Kidney epithelial cell (primary cell): ENCODE measurements at regions not wholly inside any gene's neighbourhood (a gene's known extent, or its start where the extent isn't known, plus 50 kb on each side); places are given as distances from the start of the nearest gene placed in this dataset.
"Not testable (repeated sequence)": the region's sequence is repeated elsewhere in the genome, so short reads cannot be mapped to it uniquely, and the experiment has no call there.

Experiments used
- DNase-seq: peaks from one replicate; pipeline ENCODE4 v3.0.0-alpha.2; 2010; ENCODE audit warnings: low read depth
- H3K27me3 ChIP-seq: 2 replicates; pipeline ENCODE4 v1.6.0; 2011; ENCODE audit warnings: low read length; ENCODE audit not compliant: control insufficient read depth, insufficient read depth
- H3K36me3 ChIP-seq: 2 replicates; pipeline ENCODE4 v1.5.1; 2011; ENCODE audit warnings: low read length; ENCODE audit not compliant: control insufficient read depth, insufficient read depth
- H3K4me3 ChIP-seq: 2 replicates; pipeline ENCODE4 v1.5.1; 2011; ENCODE audit warnings: low read depth, mild to moderate bottlenecking, control low read depth, low read length
- CTCF ChIP-seq: IDR thresholded peaks from 2 replicates; pipeline ENCODE4 v1.5.1; 2011; ENCODE audit warnings: mild to moderate bottlenecking, moderate library complexity, low read length, control low read depth, inconsistent platforms; ENCODE audit not compliant: insufficient read depth, poor library complexity, severe bottlenecking

GRCh38 chr6:97501853-97502252 is 218.8 kb upstream of the MMS22L start:
- no peaks in the 10 kb centered on the region for H3K27me3 ChIP-seq
- H3K36me3 ChIP-seq = no peaks in the 10 kb centered on the region
- no peak overlapping the region for H3K4me3 ChIP-seq
- no peak for TF ChIP-seq CTCF
- DNase-seq = no peak

- Histone ChIP-seq H3K27me3 (no peaks in the 10 kb centered on the region), H3K36me3 (no peaks in the 10 kb centered on the region), H3K4me3 (no peak overlapping the region)
- DNase-seq = no peak
- TF ChIP-seq CTCF = no peak
Measured at GRCh38 chr6:97508646-97509045, 225.6 kb upstream of the MMS22L start.

DNA sequence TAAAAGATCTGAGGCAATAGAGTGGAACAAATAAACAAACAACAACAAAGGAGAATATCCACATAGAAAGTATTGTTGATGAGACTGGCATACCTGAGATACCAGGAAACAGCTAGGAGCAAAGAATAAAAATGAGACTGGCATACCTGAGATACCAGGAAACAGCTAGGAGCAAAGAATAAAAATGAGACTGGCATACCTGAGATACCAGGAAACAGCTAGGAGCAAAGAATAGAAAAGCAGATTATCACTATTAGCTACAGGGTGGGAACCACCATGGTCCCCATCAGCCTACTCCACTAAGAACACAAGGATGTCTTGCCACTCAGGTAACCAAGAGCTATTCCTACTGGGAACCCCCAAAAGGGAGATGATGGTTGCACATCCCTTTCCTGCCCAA is 230.2 kb upstream of the MMS22L start:
- H3K4me3 ChIP-seq, H3K27me3 ChIP-seq, DNase-seq, H3K36me3 ChIP-seq: not testable (repeated sequence)

- TF ChIP-seq CTCF = no peak
- no peak for DNase-seq
- H3K27me3 ChIP-seq = no peaks in the 10 kb centered on the region
- no peak overlapping the region for H3K4me3 ChIP-seq
- no peaks in the 10 kb centered on the region for H3K36me3 ChIP-seq
Measured at GRCh38 chr6:97524811-97525210, 241.8 kb upstream of the MMS22L start.

GRCh38 chr6:97535800-97536199 is 252.8 kb upstream of the MMS22L start:
- H3K36me3 ChIP-seq = no peaks in the 10 kb centered on the region
- H3K4me3 ChIP-seq = no peak overlapping the region
- no peak for TF ChIP-seq CTCF
- H3K27me3 ChIP-seq = no peaks in the 10 kb centered on the region
- no peak for DNase-seq

DNA sequence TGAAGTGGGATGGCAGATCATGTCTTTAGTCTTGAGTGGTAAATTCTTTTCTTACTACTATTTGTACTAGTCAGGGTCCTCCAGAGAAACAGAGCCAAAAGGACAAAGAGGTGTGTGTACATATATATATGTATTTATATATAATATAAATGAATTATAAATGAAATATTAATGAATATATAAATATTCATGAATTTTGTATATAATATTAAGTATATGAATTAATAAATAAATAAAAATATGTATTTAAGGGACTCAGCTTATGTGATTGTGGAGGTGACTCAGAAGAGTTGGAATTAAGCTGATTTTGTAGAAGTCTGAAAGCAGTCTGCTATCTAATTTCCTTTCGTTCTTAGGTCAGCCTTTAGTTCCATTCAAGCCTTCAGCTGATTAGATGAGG is 265.3 kb upstream of the MMS22L start:
- Histone ChIP-seq H3K27me3 (no peaks in the 10 kb centered on the region), H3K4me3 (no peak overlapping the region), H3K36me3 (no peaks in the 10 kb centered on the region)
- DNase-seq = no peak
- TF ChIP-seq CTCF = no peak

DNA sequence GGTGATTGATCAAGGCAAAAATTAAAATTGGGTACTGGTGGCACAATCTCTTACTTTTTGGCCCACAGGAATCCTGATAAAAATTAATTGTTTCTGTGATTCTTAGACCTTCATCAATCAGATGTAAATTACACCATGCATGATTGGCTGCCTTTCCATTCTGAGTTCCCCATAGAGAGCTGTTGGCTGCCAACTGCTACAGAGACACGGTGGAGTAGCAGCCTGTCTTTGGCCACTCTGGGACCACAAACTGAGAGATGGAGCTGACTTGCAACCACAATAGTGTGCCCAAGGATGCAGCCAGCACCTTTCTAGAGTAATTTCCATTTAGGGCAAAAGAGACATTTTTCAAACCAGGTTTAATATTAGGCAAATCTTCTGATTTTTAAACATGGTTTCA is 274.3 kb upstream of the MMS22L start:
- Histone ChIP-seq H3K27me3 (no peaks in the 10 kb centered on the region), H3K4me3 (no peak overlapping the region), H3K36me3 (no peaks in the 10 kb centered on the region)
- TF ChIP-seq CTCF = no peak
- no peak for DNase-seq
